SK-N-SH (cell line): ENCODE measurements at regions not wholly inside any gene's neighbourhood (a gene's known extent, or its start where the extent isn't known, plus 50 kb on each side); places are given as distances from the start of the nearest gene placed in this dataset.

ENCODE experiments used
- CTCF ChIA-PET: fragments of 300-600, 350-600 bp; formaldehyde crosslinking; extraction: SDS; loops from one replicate; lab custom pipeline; 2021; lab: Yijun Ruan, JAX
- POLR2A ChIA-PET: fragments of 350-600 bp; sonication (Branson Sonifier 250); formaldehyde crosslinking; extraction: SDS; loops from one replicate; lab custom pipeline; 2020; ENCODE audit warnings: antibody characterized with exemption, inconsistent platforms; lab: Yijun Ruan, JAX
- DNase-seq: peaks from one replicate; pipeline ENCODE4 v3.0.0; 2012
- H2AFZ ChIP-seq: fragments of 200-600 bp; sonication (generic); 2 replicates; pipeline ENCODE4 v1.8.1; 2016; ENCODE audit warnings: antibody characterized with exemption, mild to moderate bottlenecking, low read depth
- H3F3A ChIP-seq: fragments of 200-600 bp; sonication (generic); replicated peaks from 2 replicates; pipeline ENCODE3; 2016; ENCODE audit warnings: antibody characterized with exemption, mild to moderate bottlenecking; ENCODE audit not compliant: insufficient read depth
- H3K27ac ChIP-seq, 2 experiments: fragments of 200-500 bp in 1 of 2; fragments of 200-600 bp in 1 of 2; sonication (Bioruptor generic) in 1 of 2; sonication (generic), shearing (Covaris generic) in 1 of 2; 2 replicates each; pipeline versions ENCODE4 v1.5.1 to v1.6.1; 2014 to 2016; ENCODE audit warnings: low read depth in 2 of 2, inconsistent platforms in 1 of 2, low read length in 1 of 2, mild to moderate bottlenecking in 1 of 2, mixed read lengths in 1 of 2
- H3K27me3 ChIP-seq: fragments of 200-600 bp; sonication (generic), shearing (Covaris generic); 2 replicates; pipeline ENCODE4 v1.6.1; 2016; ENCODE audit warnings: mixed run types; ENCODE audit not compliant: insufficient read depth
- H3K36me3 ChIP-seq, 2 experiments: fragments of 200-500 bp in 1 of 2; fragments of 200-600 bp in 1 of 2; sonication (Bioruptor generic) in 1 of 2; sonication (generic) in 1 of 2; replicated peaks in 1 of 2; 2 replicates each; pipeline versions ENCODE3 to v1.5.1; 2014 to 2016; ENCODE audit warnings: low read length in 1 of 2, mild to moderate bottlenecking in 1 of 2; ENCODE audit not compliant: insufficient read depth in 2 of 2, control insufficient read depth in 1 of 2
- H3K4me1 ChIP-seq, 2 experiments: fragments of 200-500 bp in 1 of 2; fragments of 200-600 bp in 1 of 2; sonication (Bioruptor generic) in 1 of 2; sonication (generic), shearing (Covaris generic) in 1 of 2; 2 replicates each; pipeline versions ENCODE4 v1.5.1 to v1.6.1; 2014 to 2016; ENCODE audit warnings: low read depth in 1 of 2, low read length in 1 of 2, mixed run types in 1 of 2; ENCODE audit not compliant: insufficient read depth in 2 of 2, control insufficient read depth in 1 of 2
- H3K4me2 ChIP-seq: fragments of 200-600 bp; sonication (generic), shearing (Covaris generic); 2 replicates; pipeline ENCODE4 v1.6.1; 2017; ENCODE audit warnings: mixed run types
- H3K4me3 ChIP-seq, 2 experiments: fragments of 200-500 bp in 1 of 2; fragments of 200-600 bp in 1 of 2; sonication (Bioruptor generic) in 1 of 2; sonication (generic), shearing (Covaris generic) in 1 of 2; 2 replicates each; pipeline versions ENCODE4 v1.5.1 to v1.8.1; 2014 to 2016; ENCODE audit warnings: low read depth in 2 of 2, inconsistent platforms in 1 of 2, low read length in 1 of 2, mild to moderate bottlenecking in 1 of 2, mixed read lengths in 1 of 2, moderate library complexity in 1 of 2
- H3K79me2 ChIP-seq: fragments of 200-600 bp; sonication (generic); 2 replicates; pipeline ENCODE4 v1.8.1; 2017; ENCODE audit warnings: mild to moderate bottlenecking; ENCODE audit not compliant: insufficient read depth
- H3K9ac ChIP-seq: fragments of 200-600 bp; sonication (generic); 2 replicates; pipeline ENCODE4 v1.6.1; 2017; ENCODE audit warnings: mixed run types
- H3K9me2 ChIP-seq: fragments of 200-600 bp; sonication (generic); 2 replicates; pipeline ENCODE4 v1.6.1; 2017; ENCODE audit warnings: mixed run types
- H3K9me3 ChIP-seq: fragments of 200-600 bp; sonication (generic); 2 replicates; pipeline ENCODE4 v1.6.1; 2017; ENCODE audit warnings: mixed run types, mild to moderate bottlenecking, moderate library complexity
- H4K20me1 ChIP-seq: fragments of 200-600 bp; sonication (generic); 2 replicates; pipeline ENCODE4 v1.6.1; 2017; ENCODE audit warnings: mild to moderate bottlenecking, mixed run types; ENCODE audit not compliant: insufficient read depth
- CHD2 ChIP-seq: fragments of 150-350 bp; IDR thresholded peaks from 2 replicates; pipeline ENCODE4 v1.6.1; 2018; ENCODE audit warnings: low read length; ENCODE audit not compliant: partially characterized antibody
- EP300 ChIP-seq, 2 experiments: IDR thresholded peaks; 2 replicates each; pipeline versions ENCODE4 v1.4.0 to v1.6.1; 2012; ENCODE audit warnings: borderline replicate concordance in 1 of 2, low read depth in 1 of 2, low read length in 1 of 2
- FOXJ3 ChIP-seq: sonication (generic); formaldehyde crosslinking; IDR thresholded peaks from 2 replicates; pipeline ENCODE4 v1.5.1; 2020; ENCODE audit warnings: mild to moderate bottlenecking, missing genetic modification reagents
- MXI1 ChIP-seq: IDR thresholded peaks from 2 replicates; pipeline ENCODE4 v1.6.1; 2012; ENCODE audit warnings: mild to moderate bottlenecking, low read depth, low read length, improper control_type of control experiment
- NRF1 ChIP-seq: IDR thresholded peaks from 2 replicates; pipeline ENCODE4 v1.6.1; 2012; ENCODE audit warnings: low read depth, mild to moderate bottlenecking, low read length
- PBX3 ChIP-seq: IDR thresholded peaks from 2 replicates; pipeline ENCODE4; 2012
- POLR2AphosphoS5 ChIP-seq: IDR thresholded peaks from 2 replicates; pipeline ENCODE4 v1.6.1; 2012; ENCODE audit warnings: low read depth, low read length
- RAD21 ChIP-seq: IDR thresholded peaks from 2 replicates; pipeline ENCODE4 v1.6.1; 2012; ENCODE audit warnings: mild to moderate bottlenecking, low read length
- RFX5 ChIP-seq: IDR thresholded peaks from 2 replicates; pipeline ENCODE4 v1.6.1; 2012; ENCODE audit warnings: mild to moderate bottlenecking, improper control_type of control experiment, low read length
- RXRA ChIP-seq: IDR thresholded peaks from 2 replicates; pipeline ENCODE4 v1.4.0; 2012; ENCODE audit warnings: low read depth, mild to moderate bottlenecking, borderline replicate concordance
- USF1 ChIP-seq: IDR thresholded peaks from 2 replicates; pipeline ENCODE4 v1.4.0; 2012; ENCODE audit warnings: low read depth, borderline replicate concordance
- ZBTB33 ChIP-seq: IDR thresholded peaks from 2 replicates; pipeline ENCODE4 v1.4.0; 2012; ENCODE audit warnings: low read depth, borderline replicate concordance

- TF ChIP-seq ZBTB33: no peak
- TF ChIP-seq NRF1: no peak
- no peak for TF ChIP-seq PBX3
- no peak for TF ChIP-seq RFX5
- TF ChIP-seq USF1: no peak
- no peak for TF ChIP-seq CHD2
Measured at GRCh38 chr3:28982906-28983305, 298.0 kb upstream of the RBMS3 start (continued).

- no peak for DNase-seq
- Histone ChIP-seq H2AFZ (no peak overlapping the region), H3K4me2 (no peak overlapping the region), H4K20me1 (no peaks in the 10 kb centered on the region), H3F3A (no peaks in the 10 kb centered on the region), H3K79me2 (no peaks in the 10 kb centered on the region), H3K9ac (no peak overlapping the region), H3K9me2 (no peaks in the 10 kb centered on the region), H3K4me3 (no peak overlapping the region), H3K27ac (no peak overlapping the region), H3K9me3 (no peaks in the 10 kb centered on the region), H3K36me3 (no peaks in the 10 kb centered on the region), H3K4me1 (peaks cover 0 to 13% of the 10 kb centered on the region in 2 experiments; a peak in 1 of 4 replicates), H3K27me3 (no peaks in the 10 kb centered on the region)
- POLR2A ChIA-PET: no interaction called here
- CTCF ChIA-PET: interaction anchor here (0.8 kb wide), 1 partner anchor 1026 kb away, joined by 4 read pairs; no protein-coding TSS in a partner anchor
- no peak for TF ChIP-seq FOXJ3 (CRISPR knock-in tag)
- TF ChIP-seq PBX3: no peak
- no peak for TF ChIP-seq EP300 (IDR thresholded peaks at IDR 0.05; ENCODE audit: borderline replicate concordance in 1 of 2, low read depth in 1 of 2, low read length in 1 of 2)
- TF ChIP-seq USF1: no peak
- TF ChIP-seq RAD21: no peak
- TF ChIP-seq CHD2: no peak
- TF ChIP-seq RXRA: no peak
- no peak for TF ChIP-seq MXI1
- TF ChIP-seq POLR2AphosphoS5: no peak
Measured at GRCh38 chr3:28986922-28987321, 293.9 kb upstream of the RBMS3 start.
